ENCODE measurements at regions not wholly inside any gene's neighbourhood (a gene's known extent, or its start where the extent isn't known, plus 50 kb on each side); places are given as distances from the start of the nearest gene placed in this dataset.

DNA sequence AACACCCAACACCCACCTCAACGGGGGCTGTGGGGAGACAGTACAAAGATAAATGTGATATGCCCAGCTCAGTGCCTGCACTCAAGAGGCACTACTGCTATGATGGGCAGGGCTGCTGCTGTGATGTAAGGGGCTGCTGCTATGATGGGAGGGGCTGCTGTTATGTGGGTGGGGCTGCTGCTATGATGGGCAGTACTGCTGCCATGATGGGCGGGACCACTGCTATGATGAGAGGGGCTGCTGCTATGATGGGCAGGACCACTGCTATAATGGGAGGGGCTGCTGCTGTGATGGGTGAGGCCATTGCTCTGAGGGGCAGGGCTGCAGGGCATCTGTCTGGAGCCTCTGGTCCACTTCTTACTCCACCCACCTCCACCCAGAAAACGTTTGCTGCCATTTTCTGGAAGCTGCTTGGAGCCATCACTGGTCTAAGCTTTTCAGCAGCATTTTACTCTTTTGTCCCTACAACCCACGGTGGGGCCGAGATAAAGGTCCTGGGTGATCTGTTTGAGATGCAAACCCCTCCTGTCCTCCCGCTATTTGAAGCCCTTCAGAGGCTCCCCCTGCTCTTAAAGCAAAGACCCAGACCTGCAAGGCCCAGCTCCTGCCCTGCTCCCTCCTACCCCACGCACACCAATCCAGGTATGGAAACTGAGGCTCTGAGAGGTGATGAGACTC lies 656.9 kb downstream of the PTPRU start:
- Histone ChIP-seq H3K27me3 (ENCODE audit: control insufficient read depth, insufficient read depth, low read length) (no peaks in the 10 kb centered on the region), H3K4me3 (ENCODE audit: insufficient read depth, low read depth, low read length) (no peak overlapping the region), H3K36me3 (replicated peaks; ENCODE audit: control insufficient read depth, insufficient read depth, low read length) (no peaks in the 10 kb centered on the region)
- DNase-seq, result no peak

DNA sequence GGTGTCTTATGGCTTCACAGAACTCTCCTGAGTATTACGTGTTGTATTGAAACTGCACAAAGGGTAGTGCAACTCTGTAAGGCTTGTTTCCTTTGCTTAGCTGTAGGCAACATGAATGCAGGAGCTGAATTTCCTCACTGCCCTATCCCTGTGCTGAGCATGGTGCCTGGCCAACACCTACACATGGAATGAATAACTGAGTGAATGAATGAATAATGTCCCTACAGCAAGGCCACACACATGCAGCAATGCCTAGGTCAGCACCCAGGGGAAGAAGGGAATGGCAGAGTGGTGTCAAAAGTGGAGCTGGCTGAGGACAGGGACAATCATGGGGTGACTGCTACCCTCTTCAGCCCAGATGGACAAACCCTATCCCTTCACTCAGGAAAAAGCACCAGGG lies 655.9 kb downstream of the PTPRU start:
- Histone ChIP-seq H3K36me3 (replicated peaks; ENCODE audit: control insufficient read depth, insufficient read depth, low read length) (no peaks in the 10 kb centered on the region), H3K4me3 (ENCODE audit: insufficient read depth, low read depth, low read length) (no peak overlapping the region), H3K27me3 (ENCODE audit: control insufficient read depth, insufficient read depth, low read length) (no peaks in the 10 kb centered on the region)
- DNase-seq, result no peak

DNA sequence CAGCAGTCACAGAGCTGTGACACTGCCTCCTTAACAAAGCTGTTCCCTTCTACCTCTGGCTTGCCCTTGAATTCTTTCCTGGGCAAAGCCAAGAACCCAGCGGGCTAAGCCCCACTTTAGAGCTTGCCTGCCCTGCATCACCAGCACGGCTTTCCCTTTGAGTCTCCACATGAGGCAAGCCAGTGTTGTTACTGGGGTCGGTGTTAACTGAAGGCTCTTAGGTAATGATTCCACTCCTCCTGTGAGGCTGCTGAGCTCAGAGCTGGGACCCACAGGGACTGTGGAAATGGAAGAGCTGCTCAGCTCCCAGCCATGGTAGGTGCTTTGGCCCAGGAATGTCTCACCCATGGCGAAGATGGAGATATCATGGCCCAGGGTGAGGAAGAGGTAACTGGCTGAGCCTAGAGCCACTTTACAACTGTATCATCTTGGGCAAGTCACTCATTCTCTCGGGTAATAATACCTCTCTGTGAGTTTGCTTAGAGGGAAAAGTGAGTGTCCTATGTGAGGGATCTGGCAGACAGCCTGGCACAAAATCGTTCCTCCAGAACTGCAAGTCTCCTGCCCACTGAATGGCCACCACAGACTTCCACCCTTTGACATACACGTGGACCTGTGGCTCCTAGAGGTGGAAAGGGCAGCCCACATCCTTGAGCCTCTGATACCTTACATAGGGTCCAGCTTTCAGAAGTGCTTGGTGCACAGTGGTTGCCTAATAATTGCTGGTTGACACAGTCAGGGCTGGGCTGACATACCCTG lies 654.1 kb downstream of the PTPRU start:
- H3K36me3 ChIP-seq (replicated peaks; ENCODE audit: control insufficient read depth, insufficient read depth, low read length), result no peaks in the 10 kb centered on the region
- H3K4me3 ChIP-seq (ENCODE audit: insufficient read depth, low read depth, low read length), result no peak overlapping the region
- DNase-seq, result no peak
- H3K27me3 ChIP-seq (ENCODE audit: control insufficient read depth, insufficient read depth, low read length), result no peaks in the 10 kb centered on the region

DNA sequence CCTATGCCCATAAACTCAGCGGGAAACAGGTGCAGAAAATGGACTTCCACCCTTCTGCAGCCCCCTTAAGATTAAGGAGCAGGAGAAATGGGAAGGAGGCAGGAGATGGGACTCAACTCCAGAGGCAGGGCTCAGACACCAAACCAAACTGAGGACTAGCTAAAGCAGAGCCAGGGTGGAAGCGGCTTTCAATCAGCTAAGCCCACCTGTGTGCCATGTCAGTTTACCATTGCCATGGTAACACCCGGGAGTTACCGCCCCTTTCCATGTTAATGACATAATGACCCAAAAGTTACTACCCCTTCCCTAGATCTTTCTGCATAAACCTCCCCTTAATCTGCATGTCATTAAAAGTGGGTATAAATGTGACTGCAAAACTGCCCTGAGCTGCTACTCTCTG lies 653.5 kb downstream of the PTPRU start:
- DNase-seq, result peak; percentile 55
- Histone ChIP-seq H3K27me3 (ENCODE audit: control insufficient read depth, insufficient read depth, low read length) (no peaks in the 10 kb centered on the region), H3K36me3 (replicated peaks; ENCODE audit: control insufficient read depth, insufficient read depth, low read length) (no peaks in the 10 kb centered on the region), H3K4me3 (ENCODE audit: insufficient read depth, low read depth, low read length) (no peak overlapping the region)

DNA sequence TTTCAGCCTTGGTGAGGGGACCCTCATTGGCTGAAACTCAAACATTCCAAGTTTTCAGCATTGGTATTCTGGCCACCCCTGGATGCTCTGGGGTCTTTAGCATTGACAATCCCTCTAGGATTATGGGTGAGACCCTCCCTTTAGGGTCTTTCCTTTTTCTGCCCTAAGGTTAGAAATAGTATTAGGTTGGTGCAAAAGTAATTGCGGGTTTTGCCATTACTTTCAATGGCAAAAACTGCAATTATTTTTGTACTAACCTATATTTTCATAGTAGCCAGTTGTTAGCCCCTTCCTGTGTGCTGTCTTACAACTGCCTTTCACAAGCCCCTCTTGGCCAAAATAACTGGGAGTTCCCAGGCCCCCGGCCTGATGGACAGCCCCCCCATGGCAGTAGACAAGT lies 648.4 kb downstream of the PTPRU start:
- no peak for DNase-seq
- Histone ChIP-seq H3K4me3 (ENCODE audit: insufficient read depth, low read depth, low read length) (no peak overlapping the region), H3K36me3 (replicated peaks; ENCODE audit: control insufficient read depth, insufficient read depth, low read length) (no peaks in the 10 kb centered on the region), H3K27me3 (ENCODE audit: control insufficient read depth, insufficient read depth, low read length) (no peaks in the 10 kb centered on the region)

DNA sequence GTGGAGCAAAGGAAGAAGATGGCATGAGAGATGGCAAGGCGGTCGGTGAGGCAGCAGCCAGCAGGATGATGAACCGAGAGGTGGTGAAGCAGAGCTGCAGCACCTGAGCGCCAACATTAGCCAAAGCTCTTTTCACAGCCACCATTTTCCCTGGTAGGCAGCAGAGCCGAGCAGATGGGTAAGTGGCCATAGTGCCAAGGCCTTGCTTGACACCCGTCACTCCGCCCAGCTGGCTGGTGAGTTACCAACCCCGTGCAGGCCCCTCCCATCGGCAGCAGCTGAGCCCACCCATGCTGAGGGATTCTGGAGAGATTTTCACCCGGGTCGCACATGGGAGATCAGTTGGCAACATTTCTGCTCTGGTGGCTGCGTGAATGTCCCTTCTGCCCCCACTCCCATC lies 647.7 kb downstream of the PTPRU start:
- no peaks in the 10 kb centered on the region for H3K27me3 ChIP-seq (ENCODE audit: control insufficient read depth, insufficient read depth, low read length)
- no peaks in the 10 kb centered on the region for H3K36me3 ChIP-seq (replicated peaks; ENCODE audit: control insufficient read depth, insufficient read depth, low read length)
- H3K4me3 ChIP-seq (ENCODE audit: insufficient read depth, low read depth, low read length), result no peak overlapping the region
- DNase-seq, result no peak

DNA sequence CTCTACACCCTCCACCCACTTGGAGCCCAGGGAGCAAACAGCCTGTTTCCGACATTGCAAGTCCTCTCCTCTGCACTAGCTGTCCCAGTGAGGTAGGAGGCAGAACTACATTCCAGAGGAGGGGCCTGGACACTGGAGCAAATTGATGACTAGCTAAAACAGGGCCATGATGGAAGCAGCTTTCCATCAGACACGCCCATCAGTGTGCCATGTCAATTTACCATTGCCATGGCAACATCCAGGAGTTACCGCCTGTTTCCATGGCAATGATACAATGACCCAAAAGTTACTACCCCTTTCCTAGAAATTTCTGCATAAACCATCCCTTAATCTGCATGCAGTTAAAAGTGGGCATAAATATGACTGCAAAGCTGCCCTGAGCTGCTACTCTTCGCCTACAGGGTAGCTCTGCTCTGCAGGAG lies 647.1 kb downstream of the PTPRU start:
- H3K27me3 ChIP-seq (ENCODE audit: control insufficient read depth, insufficient read depth, low read length), result no peaks in the 10 kb centered on the region

DNA sequence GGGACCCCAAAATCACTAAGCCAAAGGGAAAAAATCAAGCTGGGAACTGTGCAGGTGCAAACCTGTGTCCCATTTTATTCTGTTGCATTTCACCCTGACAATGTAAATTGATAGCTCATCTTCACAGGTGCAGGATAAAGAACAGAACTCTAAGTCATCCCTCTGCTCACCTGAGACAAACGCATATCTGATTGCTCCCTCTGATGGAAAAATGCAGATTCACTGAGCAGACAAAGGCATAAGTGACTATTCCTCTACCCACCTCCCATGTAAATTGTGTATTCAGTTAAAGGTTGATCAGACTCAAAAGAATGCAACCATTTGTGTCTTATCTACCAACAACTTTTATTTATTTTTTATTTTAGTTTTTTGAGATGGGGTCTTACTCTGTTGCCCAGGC lies 644.2 kb downstream of the PTPRU start:
- no peak for DNase-seq
- no peaks in the 10 kb centered on the region for H3K27me3 ChIP-seq (ENCODE audit: control insufficient read depth, insufficient read depth, low read length)
- H3K4me3 ChIP-seq (ENCODE audit: insufficient read depth, low read depth, low read length), result no peak overlapping the region
- H3K36me3 ChIP-seq (replicated peaks; ENCODE audit: control insufficient read depth, insufficient read depth, low read length), result no peaks in the 10 kb centered on the region

More for the DNA sequence above, 647.1 kb downstream of the PTPRU start:
- H3K36me3 ChIP-seq (replicated peaks; ENCODE audit: control insufficient read depth, insufficient read depth, low read length), result no peaks in the 10 kb centered on the region
- no peak for DNase-seq
- no peak overlapping the region for H3K4me3 ChIP-seq (ENCODE audit: insufficient read depth, low read depth, low read length)

DNA sequence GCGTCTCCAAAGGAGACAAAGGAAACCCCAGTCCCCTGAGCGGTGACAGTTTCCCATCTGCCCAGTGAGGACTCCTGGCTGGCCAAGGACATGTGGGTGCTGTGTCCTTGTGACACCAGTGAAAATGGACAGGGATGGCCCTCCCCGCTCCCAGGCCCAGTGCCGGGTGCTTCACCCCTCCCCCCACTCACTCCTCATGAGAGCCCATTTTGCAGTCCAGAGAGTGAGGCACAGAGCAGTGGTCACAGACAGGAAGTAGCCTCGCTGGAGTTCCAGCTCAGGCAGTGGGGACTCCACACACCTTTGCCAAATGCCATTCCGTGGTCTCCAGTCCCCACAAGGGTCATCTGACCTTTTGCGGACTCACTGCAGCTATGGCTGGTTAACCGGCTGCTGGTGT lies 642.9 kb downstream of the PTPRU start:
- no peak for DNase-seq
- Histone ChIP-seq H3K4me3 (ENCODE audit: insufficient read depth, low read depth, low read length) (no peak overlapping the region), H3K36me3 (replicated peaks; ENCODE audit: control insufficient read depth, insufficient read depth, low read length) (no peaks in the 10 kb centered on the region), H3K27me3 (ENCODE audit: control insufficient read depth, insufficient read depth, low read length) (no peaks in the 10 kb centered on the region)

DNA sequence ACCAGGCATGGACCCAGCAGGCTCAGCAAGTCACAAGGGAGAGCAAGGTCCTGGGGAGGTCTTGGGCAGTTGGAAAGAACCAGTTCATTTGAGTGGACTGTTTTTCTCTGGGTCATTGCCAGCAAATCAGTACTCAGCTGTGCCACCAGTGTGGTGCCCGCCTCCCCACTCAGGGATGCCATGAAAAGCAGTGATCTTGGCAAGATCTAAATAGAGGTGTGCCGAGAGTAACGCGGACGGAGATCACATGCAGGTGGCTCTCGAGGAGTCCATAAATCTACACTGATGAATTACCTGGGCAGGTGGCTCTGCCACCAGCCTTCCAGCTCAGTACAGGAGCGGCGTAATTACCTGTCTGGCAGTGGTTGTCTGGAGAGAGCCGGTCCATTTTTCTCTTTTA lies 642.2 kb downstream of the PTPRU start:
- no peak overlapping the region for H3K4me3 ChIP-seq (ENCODE audit: insufficient read depth, low read depth, low read length)
- no peaks in the 10 kb centered on the region for H3K27me3 ChIP-seq (ENCODE audit: control insufficient read depth, insufficient read depth, low read length)
- no peak for DNase-seq
- no peaks in the 10 kb centered on the region for H3K36me3 ChIP-seq (replicated peaks; ENCODE audit: control insufficient read depth, insufficient read depth, low read length)

DNA sequence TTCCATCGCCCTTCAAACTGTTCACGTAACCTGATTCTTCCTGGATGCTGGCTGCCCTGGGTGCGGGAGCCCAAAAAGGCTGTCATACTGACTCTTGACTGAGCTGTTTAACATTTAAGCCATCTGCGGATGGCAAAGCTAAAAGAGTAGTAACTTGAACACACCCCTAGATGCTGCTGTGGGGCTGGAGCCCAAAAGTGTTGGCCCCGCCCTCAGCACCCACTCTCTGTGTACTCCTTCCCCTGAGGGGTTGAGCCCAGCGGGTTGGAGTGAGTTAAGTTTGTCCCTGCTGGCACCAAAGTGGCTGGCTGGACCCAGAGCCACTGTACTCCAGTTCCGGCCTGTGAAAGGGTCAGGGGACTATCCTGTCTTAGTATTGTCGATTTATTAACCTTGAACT lies 640.6 kb downstream of the PTPRU start:
- Histone ChIP-seq H3K27me3 (ENCODE audit: control insufficient read depth, insufficient read depth, low read length) (no peaks in the 10 kb centered on the region), H3K36me3 (replicated peaks; ENCODE audit: control insufficient read depth, insufficient read depth, low read length) (no peaks in the 10 kb centered on the region), H3K4me3 (ENCODE audit: insufficient read depth, low read depth, low read length) (no peak overlapping the region)
- DNase-seq, result peak; percentile 66

DNA sequence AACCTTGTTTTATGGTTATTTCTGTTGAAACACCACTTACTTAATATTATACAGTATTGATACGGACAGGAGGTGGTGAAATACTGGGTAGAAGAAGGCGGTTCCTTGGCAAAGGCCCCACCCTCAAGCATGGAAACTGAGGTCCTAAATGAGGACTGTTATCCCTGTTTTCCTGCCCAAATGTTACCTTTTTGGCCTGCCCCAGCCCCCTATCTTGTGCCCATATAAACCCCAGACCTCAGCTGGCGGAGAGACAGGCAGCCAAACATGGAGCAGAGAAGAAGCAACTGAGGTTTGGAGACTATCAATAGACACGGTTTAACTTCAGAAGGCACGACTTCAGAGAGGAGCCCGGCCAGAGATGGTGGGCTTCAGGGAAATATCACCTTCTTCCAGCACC lies 640.1 kb downstream of the PTPRU start:
- DNase-seq, result no peak
- no peak overlapping the region for H3K4me3 ChIP-seq (ENCODE audit: insufficient read depth, low read depth, low read length)
- no peaks in the 10 kb centered on the region for H3K27me3 ChIP-seq (ENCODE audit: control insufficient read depth, insufficient read depth, low read length)
- no peaks in the 10 kb centered on the region for H3K36me3 ChIP-seq (replicated peaks; ENCODE audit: control insufficient read depth, insufficient read depth, low read length)

DNA sequence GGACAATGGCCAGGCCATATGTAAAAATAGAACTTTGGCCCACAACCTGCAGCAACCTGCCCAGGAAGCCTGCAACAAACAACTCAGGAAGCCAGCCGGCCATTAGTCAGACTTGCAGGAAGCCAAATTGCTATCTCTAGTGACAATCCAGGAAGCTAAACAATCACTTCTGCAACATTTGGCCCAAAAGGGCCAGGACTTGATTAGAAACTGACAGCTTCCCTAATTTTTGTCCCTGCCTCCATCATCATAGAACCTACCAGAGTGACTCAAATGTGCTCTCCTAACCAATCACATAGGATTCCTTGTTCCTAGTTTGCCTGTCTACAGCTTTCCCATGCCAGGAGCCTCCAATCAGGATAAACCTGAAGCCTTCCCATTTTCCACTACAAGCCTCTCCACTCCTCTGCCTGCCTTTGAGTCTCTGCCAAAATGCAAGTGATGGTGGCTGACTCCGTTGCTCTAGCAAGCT lies 639.3 kb downstream of the PTPRU start:
- no peak overlapping the region for H3K4me3 ChIP-seq (ENCODE audit: insufficient read depth, low read depth, low read length)
- H3K36me3 ChIP-seq (replicated peaks; ENCODE audit: control insufficient read depth, insufficient read depth, low read length), result no peaks in the 10 kb centered on the region
- H3K27me3 ChIP-seq (ENCODE audit: control insufficient read depth, insufficient read depth, low read length), result no peaks in the 10 kb centered on the region
- no peak for DNase-seq

DNA sequence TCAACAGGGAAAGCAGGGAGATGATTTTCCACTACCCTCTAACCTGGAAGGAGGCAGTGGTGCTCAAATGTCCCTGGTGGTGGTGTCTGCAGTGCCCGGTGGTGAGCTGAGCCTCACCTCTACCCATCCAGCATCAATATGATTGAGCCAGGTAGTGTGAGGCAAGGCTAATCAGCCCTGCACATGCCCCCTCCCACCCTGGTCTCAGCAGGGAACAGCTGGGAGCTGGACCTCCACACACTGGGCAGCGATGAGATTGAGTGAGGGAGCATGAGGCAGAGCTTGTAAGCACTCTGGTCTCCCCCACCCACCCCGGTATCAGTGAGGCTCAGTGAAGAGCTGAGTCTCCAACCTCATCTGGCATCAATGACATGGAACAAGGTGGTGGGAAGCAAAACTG lies 634.3 kb downstream of the PTPRU start:
- H3K4me3 ChIP-seq (ENCODE audit: insufficient read depth, low read depth, low read length), result no peak overlapping the region
- no peak for DNase-seq
- H3K27me3 ChIP-seq (ENCODE audit: control insufficient read depth, insufficient read depth, low read length), result no peaks in the 10 kb centered on the region
- H3K36me3 ChIP-seq (replicated peaks; ENCODE audit: control insufficient read depth, insufficient read depth, low read length), result no peaks in the 10 kb centered on the region

DNA sequence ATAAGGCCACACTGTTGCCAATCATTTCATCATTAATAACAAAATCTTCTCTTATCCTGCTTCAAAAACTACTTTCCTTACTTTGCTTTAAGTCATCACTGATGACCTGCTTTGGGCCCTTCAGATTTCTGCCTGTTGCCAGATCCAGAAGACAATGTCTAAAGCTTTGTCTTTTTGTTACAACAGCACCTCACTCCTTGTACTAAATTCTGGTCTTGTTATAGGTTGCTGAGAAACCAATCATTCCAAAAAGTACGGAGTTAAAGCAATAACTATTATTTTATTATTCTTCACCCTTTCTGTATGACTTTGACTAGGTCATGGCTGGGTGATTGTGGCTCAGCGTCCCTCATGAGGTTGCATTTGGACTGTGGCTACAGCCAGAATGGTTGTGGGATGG lies 633.5 kb downstream of the PTPRU start:
- no peak overlapping the region for H3K4me3 ChIP-seq (ENCODE audit: insufficient read depth, low read depth, low read length)
- no peaks in the 10 kb centered on the region for H3K27me3 ChIP-seq (ENCODE audit: control insufficient read depth, insufficient read depth, low read length)
- DNase-seq, result no peak
- no peaks in the 10 kb centered on the region for H3K36me3 ChIP-seq (replicated peaks; ENCODE audit: control insufficient read depth, insufficient read depth, low read length)

All from H7 (cell line).